ENCODE measurements at regions not wholly inside any gene's neighbourhood (a gene's known extent, or its start where the extent isn't known, plus 50 kb on each side); places are given as distances from the start of the nearest gene placed in this dataset.

DNA sequence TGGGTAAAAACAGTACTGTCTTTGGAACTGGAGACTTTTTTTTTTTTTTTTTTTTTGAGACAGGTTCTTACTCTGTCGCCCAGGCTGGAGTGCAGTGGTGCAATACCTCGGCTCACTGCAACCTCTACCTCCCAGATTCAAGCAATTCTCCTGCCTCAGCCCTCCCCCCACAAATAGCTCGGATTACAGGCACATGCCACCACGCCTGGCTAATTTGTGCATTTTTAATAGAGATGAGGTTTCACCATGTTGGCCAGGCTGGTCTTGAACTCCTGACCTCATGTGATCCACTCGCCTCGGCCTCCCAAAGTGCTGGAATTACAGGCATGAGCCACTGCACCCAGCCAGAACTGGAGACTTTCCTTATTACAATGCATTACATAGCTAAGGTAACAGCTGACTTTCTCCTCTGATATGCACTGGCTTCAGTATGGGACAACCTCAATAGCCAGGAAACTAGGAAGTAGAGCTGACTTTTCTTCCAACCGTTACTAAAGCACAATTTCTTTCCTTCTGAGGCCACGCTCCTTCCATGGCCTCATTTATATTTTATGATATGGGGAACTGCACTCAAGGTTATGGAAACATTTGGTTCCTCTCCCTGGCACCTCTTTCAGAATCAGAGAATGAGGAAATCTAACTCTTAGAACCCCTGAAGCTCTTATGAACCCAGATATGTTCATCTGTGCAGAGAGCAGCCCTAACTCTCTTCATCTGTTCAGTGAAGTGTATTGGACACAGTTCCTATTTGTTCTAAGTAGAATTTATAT is 53.5 kb upstream of the FAM9B start:
- no peak for DNase-seq

DNA sequence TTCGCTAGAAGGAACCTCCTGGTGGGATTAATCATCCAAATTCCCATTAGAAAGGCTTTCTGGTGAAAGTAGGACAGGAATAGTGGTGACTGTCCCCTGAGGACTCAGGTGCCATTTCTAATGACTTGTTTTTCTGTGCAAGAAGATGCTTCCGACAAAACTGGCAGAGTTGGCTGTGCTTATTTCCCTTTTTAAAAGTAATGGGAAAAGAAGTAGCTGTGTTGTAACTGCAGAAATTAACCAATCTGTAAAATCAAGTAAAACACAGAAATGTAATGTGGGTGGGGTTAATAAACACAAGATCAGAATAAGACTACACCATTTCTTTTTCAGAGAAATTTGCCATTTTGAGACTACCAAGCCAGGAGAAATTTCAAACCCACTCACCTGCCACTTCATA is 55.0 kb upstream of the FAM9B start:
- no peak for DNase-seq

GRCh38 chrX:9090766-9091165 is 56.8 kb upstream of the FAM9B start:
- DNase-seq: no peak

- DNase-seq: no peak
Observed at GRCh38 chrX:9091258-9091657, 57.3 kb upstream of the FAM9B start.

- DNase-seq: no peak
Observed at GRCh38 chrX:9102956-9103355, 69.0 kb upstream of the FAM9B start.

GRCh38 chrX:9108054-9108453 is 74.1 kb upstream of the FAM9B start:
- DNase-seq: no peak

DNA sequence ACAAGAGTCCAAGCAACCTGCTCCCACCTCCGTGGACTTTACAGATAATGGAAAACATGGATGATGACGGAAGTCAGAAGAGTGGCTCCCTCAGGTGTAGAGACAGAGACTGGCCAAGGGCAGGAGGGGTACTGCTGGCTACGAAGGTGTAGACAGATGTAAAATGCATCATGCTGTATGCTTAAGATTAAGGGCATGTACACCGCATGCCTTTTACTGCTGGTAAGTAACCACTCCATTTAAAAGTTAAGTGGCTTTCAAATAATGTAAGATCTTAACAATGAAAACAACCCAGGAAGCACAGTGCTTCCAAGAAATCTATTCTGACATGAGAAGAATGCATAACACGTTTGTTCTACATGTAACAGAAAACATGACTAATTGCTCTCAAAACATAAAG is 76.9 kb upstream of the FAM9B start:
- DNase-seq: no peak

DNA sequence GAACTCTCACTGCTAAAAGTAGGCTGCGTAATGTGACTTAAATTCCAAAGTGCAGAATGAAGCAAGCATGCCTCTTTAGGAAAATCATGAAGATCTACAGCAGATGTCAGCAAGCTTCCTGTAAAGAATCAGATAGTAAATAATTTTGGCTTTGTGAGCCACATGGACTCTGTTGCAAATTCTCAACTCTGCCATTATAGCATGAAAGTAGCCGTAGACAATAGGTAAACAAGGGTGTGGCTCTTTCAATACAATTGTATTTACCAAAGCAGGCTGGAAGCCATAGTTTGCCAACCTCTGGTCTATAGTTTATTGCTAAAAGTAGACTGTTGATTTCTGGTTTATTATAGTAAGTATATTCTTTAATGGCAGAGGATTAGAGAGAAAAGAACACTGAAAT is 80.3 kb upstream of the FAM9B start:
- no peak for DNase-seq

DNA sequence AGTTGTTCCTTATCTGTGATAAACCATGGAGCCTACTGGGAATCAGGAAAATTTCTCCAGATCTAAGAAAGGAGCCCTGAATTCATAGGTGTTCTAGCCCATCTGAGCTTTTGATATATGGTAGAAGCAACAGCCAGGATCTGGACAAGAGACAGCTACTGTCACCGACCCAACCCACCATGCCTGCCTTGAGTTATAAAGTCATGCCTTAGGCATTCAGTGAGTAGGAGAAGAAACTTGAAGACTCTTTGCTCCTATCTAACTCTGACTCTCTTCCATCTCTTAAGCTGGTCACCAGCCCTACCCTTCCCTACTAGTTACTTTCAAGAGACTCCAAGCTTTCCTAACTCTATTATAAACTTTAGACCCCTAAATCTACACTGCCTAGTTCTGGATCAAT is 83.9 kb upstream of the FAM9B start:
- DNase-seq: no peak

GRCh38 chrX:9122519-9123245 is 88.8 kb upstream of the FAM9B start:
- DNase-seq: no peak

GRCh38 chrX:9127986-9128385 is 94.1 kb upstream of the FAM9B start:
- DNase-seq: no peak

DNA sequence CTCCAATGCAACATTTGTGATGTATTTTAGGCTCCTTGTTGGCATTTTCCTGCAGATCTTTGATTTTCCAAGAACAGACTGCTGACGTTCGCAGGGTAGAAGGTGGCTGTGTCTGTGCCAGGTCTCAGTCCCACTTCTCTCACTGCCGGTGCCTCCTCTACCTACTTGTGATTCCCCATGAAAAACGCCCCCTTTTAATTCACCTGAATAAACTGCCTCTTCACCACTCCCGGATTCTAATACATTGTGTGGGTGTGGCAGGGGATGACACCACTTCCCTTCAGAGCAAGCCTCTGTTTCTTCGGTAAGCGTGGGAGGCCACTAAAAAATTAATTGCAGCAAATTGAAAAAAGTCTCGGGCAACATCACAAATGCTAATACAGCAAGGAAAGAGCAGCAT is 96.1 kb upstream of the FAM9B start:
- no peak for DNase-seq

- no peak for DNase-seq
Observed at GRCh38 chrX:9131066-9131465, 97.1 kb upstream of the FAM9B start.

- DNase-seq: no peak
Observed at GRCh38 chrX:9132036-9132638, 98.2 kb upstream of the FAM9B start.

DNA sequence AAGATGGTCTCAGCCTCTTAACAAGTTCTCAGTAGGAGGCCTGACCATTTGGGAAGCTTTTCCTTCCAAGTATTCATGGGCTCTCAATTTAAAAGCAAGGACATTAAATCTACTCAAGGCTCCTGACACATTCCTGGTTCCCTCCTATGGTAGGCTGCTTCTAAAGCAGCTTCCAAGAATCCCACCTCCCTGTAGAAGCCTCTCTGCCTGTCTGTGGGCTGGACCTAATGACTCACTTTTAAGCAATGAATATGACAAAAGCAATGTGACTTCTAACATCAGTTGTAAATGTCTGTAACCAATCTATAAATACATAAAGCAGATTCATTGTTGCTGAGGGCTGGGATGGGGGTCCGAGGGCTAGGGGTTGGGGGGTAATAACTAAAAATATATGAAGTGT is 99.5 kb upstream of the FAM9B start:
- no peak for DNase-seq

- DNase-seq: no peak
Observed at GRCh38 chrX:9134366-9134765, 100.4 kb upstream of the FAM9B start.

- DNase-seq: no peak
Observed at GRCh38 chrX:9135901-9136510, 102.1 kb upstream of the FAM9B start.

DNA sequence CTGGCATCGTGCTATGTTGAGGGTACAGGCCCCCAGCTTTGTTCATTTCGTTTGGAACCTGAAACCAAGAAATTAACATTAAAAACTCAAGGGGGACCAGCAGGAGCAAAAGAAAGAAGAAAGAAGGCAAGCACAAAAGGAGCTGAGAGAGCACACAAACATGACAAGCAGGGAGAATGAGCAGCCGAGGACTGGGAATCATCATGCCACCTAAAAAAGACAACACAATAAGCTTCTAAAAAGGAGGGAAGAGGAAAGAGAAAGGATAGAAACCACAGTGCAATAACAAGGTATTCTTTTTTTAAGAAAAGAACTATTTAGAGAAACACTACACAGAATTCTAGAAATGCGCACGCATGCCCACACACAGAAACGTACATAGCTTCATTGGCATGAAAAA is 103.2 kb upstream of the FAM9B start:
- no peak for DNase-seq

DNA sequence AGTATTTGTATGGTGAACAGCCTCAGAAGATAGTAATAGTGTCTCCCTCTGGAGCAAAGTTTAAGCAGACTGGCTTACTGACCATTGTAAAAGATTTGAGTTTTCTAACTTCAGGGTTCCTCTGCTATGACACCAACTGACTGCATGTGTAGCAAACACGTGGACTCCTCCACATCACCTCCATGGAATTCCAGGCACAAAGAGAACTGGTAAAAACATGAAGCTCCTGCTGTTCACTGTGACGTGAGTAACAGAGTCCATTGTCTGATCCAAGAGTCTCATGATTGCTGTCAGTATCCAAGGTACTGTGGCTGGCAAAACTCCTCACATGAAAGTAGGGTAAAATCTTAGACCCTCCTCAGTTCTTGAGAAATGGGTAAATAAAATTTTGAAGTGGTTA is 107.6 kb upstream of the FAM9B start:
- no peak for DNase-seq

- no peak for DNase-seq
Observed at GRCh38 chrX:9144701-9145241, 110.8 kb upstream of the FAM9B start.

DNA sequence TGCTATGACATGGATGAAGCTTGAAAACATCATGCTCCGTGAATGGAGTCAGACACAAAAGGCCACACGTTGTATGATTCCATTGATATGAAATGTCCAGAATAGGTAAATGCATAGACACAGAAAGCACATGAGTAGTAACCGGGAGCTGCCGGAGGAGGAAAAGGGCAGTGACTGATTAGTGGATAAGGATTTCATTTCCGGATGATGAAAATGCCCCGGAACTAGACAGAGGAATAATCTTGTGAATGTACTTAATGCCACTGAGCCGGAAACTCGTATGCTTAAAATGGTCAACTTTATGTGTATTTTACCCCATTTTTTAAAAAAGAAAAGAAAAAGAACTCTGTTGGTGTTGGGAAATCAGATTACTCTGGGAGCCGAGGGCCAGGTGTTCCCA is 112.7 kb upstream of the FAM9B start:
- no peak for DNase-seq

DNA sequence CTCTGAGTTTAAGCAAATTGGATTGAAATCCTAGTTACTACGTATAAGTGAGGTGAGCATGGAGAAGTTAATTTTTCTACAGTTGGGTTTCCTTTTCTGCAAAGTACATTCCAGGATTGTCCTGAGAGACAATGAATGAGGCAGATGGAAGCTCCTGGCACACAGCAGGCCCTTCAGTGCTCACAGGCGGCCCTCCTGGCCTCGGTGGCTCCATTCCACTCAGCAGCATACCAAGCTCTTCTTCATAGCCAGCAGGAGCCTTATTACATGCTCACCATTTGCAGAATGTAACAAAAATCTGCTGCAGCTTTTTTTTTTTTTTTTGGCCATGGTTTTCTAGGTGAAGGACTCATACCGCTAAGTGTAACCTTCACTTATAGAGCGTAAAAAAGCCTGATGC is 113.2 kb upstream of the FAM9B start:
- no peak for DNase-seq

GRCh38 chrX:9147726-9148125 is 113.8 kb upstream of the FAM9B start:
- no peak for DNase-seq

Measured in T1000 (cell line).